Body of pancreas (tissue), 4 donors: ENCODE measurements at regions not wholly inside any gene's neighbourhood (a gene's known extent, or its start where the extent isn't known, plus 50 kb on each side); places are given as distances from the start of the nearest gene placed in this dataset.

Experiments used
- ATAC-seq: fragments of 150-250 bp; one replicate; pipeline ENCODE4 v1.9.1; 2016
- DNase-seq, 4 donors: peaks; one replicate each; pipeline ENCODE4 v3.0.0-alpha.2; 2019
- H3K27ac ChIP-seq, 4 donors: fragments of 200-600 bp; sonication (generic); 1 replicate in 3 of 4; 2 replicates in 1 of 4; pipeline versions ENCODE4 v1.5.1 to v1.6.1; 2016 to 2019; ENCODE audit warnings: mild to moderate bottlenecking in 1 of 4, mixed read lengths in 1 of 4, moderate library complexity in 1 of 4
- H3K27me3 ChIP-seq, 2 donors: fragments of 200-600 bp; sonication (generic); one replicate each; pipeline ENCODE4 v1.6.0; 2016; ENCODE audit warnings: mild to moderate bottlenecking in 1 of 2
- H3K36me3 ChIP-seq, 2 donors: fragments of 200-600 bp; sonication (generic); replicated peaks in 1 of 2; 2 replicates each; pipeline ENCODE4 v1.5.1; 2016; ENCODE audit warnings: low read depth in 2 of 2; ENCODE audit not compliant: insufficient read depth in 1 of 2
- H3K4me1 ChIP-seq: fragments of 200-600 bp; sonication (generic); one replicate; pipeline ENCODE4 v1.6.0; 2016
- H3K4me3 ChIP-seq, 2 donors: fragments of 200-600 bp; sonication (generic); 1 replicate in 1 of 2; 2 replicates in 1 of 2; pipeline ENCODE4 v1.5.1; 2016 to 2019
- H3K9me3 ChIP-seq, 3 donors: fragments of 200-600 bp; sonication (generic); 1 replicate in 2 of 3; 2 replicates in 1 of 3; pipeline ENCODE4 v1.5.1; 2016
- CTCF ChIP-seq, 7 experiments: fragments of 450-650 bp in 4 of 7; fragments of 200-600 bp in 3 of 7; sonication (generic) in 3 of 7; IDR thresholded peaks; one replicate each; pipeline ENCODE4 v1.5.1; 2016 to 2019; ENCODE audit warnings: antibody characterized with exemption in 7 of 7
- POLR2A ChIP-seq, 3 donors: fragments of 450-650 bp; IDR thresholded peaks; one replicate each; pipeline ENCODE4 v1.6.1; 2016; ENCODE audit warnings: antibody characterized with exemption in 3 of 3, mild to moderate bottlenecking in 2 of 3
- WGBS, 2 donors: methylation state at CpG; one replicate each; pipeline ENCODE4 v1.1.5; 2017; 5-methylcytosine and 5-hydroxymethylcytosine counted together
- intact Hi-C: fragments of 100-400 bp; cut with DNase I; formaldehyde crosslinking; loops from one replicate; pipeline ENCODE4 v1.15.1; 2023

DNA sequence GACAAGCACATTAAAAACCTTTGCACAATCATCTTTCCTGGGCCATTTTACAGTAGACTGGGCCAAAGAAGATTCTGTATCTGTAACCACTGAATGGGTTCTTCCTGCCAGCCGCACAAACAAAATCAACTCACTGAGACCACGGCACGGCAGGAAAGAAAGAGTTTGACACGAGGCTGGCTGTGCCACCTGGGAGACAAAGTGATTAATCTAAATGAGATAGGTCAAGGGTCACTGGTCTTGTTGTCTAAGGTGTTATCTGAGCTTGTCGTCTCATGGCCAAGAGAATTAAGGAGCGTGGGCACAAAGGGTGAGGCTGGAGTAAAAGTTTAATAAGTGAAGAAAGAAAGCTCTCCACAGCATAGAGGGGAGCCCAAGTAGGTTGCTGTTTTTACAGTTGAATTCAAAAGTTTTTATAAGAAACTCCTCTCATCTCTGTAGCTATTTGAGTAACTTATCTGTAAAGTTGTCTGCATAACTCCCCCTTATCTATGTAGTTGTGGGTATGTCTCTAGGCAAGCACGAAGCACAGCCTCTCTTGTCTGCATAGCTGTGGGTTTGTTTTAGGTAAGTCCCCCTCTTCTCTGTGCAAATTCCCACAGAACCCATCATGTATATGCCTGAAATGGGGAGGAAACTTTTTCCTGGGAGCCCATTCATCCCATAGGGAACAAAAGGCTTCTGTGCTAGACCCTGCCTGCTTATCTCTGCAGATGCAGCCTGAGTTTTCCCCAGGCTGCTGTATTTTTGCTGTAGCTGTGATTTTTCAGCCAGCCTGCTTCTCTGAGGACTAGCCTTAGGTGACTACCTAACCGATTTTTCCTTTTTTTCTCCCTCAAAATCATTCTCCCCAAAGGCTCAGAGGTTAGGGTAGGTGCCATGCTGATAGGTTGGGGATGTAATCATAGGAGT is 1314.6 kb upstream of the TMEM132C start:
- Histone ChIP-seq H3K9me3 (no peaks in the 10 kb centered on the region), H3K4me1 (peaks cover 18% of the 10 kb centered on the region), H3K27me3 (no peaks in the 10 kb centered on the region), H3K27ac (no peak overlapping the region), H3K36me3 (no peaks in the 10 kb centered on the region), H3K4me3 (no peak overlapping the region)
- ATAC-seq (no peak), DNase-seq (no peak)
- intact Hi-C loops, result no loop called here
- 20% methylated on average over 8 of the region's 8 CpGs for WGBS, 2 donors
- TF ChIP-seq CTCF (IDR thresholded peaks at IDR 0.05), result no peak
- no peak for TF ChIP-seq POLR2A (IDR thresholded peaks at IDR 0.05)

DNA sequence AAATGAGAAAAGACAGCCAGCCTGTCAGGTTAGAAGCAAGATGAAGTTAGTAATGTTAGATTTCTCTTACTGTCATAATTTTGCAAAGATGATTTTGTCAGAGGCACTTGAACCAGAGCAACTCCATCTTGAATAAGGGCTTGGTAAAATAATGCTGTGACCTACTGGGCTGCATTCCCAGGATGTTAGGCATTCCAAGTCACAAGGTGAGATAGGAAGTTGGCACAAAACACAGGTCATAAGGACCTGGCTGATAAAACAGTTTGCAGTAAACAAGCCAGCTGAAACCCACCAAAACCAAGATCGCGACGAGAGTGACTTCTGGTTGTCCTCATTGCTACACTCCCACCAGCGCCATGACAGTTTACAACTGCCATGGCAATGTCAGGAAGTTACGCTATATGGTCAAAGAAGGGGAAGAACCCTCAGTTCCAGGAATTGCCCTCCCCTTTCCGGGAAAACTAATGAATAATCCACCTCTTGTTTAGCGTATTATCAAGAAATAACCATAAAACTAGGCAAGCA is 1313.5 kb upstream of the TMEM132C start:
- intact Hi-C loops, result no loop called here
- WGBS, 2 donors, result 40 to 54% methylated on average over 7 of the region's 7 CpGs
- no peak for TF ChIP-seq POLR2A (IDR thresholded peaks at IDR 0.05)
- Histone ChIP-seq H3K27ac (no peak overlapping the region), H3K4me1 (peaks cover 18% of the 10 kb centered on the region), H3K27me3 (no peaks in the 10 kb centered on the region), H3K36me3 (no peaks in the 10 kb centered on the region), H3K9me3 (no peaks in the 10 kb centered on the region), H3K4me3 (no peak overlapping the region)
- DNase-seq, result peak in 2 of 4 donors; percentile 7 to 11
- ATAC-seq, result no peak

- Histone ChIP-seq H3K36me3 (no peaks in the 10 kb centered on the region), H3K27ac (no peak overlapping the region), H3K4me3 (no peak overlapping the region), H3K27me3 (no peaks in the 10 kb centered on the region), H3K9me3 (no peaks in the 10 kb centered on the region), H3K4me1 (no peaks in the 10 kb centered on the region)
- no peak for TF ChIP-seq CTCF (IDR thresholded peaks at IDR 0.05)
- no peak for TF ChIP-seq POLR2A (IDR thresholded peaks at IDR 0.05)
- 52 to 63% methylated on average over 3 of the region's 3 CpGs for WGBS, 2 donors
- intact Hi-C loops, result no loop called here
- no peak for DNase-seq
- ATAC-seq, result no peak
Observed at GRCh38 chr12:126960221-126960620, 1306.7 kb upstream of the TMEM132C start.

GRCh38 chr12:126960709-126961108 is 1306.3 kb upstream of the TMEM132C start:
- WGBS, 2 donors, result 71 to 75% methylated on average over 1 to 5 of the region's 5 CpGs
- intact Hi-C loops, result no loop called here
- H3K4me1 ChIP-seq, result no peaks in the 10 kb centered on the region

More at GRCh38 chr12:126960709-126961108, 1306.3 kb upstream of the TMEM132C start:
- Histone ChIP-seq H3K27me3 (no peaks in the 10 kb centered on the region), H3K9me3 (no peaks in the 10 kb centered on the region), H3K36me3 (no peaks in the 10 kb centered on the region), H3K27ac (no peak overlapping the region), H3K4me3 (no peak overlapping the region)
- no peak for DNase-seq
- ATAC-seq, result no peak
- TF ChIP-seq POLR2A (IDR thresholded peaks at IDR 0.05), result no peak
- TF ChIP-seq CTCF (IDR thresholded peaks at IDR 0.05), result no peak
